Lower leg skin (tissue), 4 donors: ENCODE measurements at regions not wholly inside any gene's neighbourhood (a gene's known extent, or its start where the extent isn't known, plus 50 kb on each side); places are given as distances from the start of the nearest gene placed in this dataset.

Experiments used
- DNase-seq, 2 donors: peaks; one replicate each; pipeline ENCODE4 v3.0.0-alpha.2; 2019; ENCODE audit warnings: low spot score in 2 of 2
- H3K4me3 ChIP-seq: fragments of 200-600 bp; sonication (generic); 2 replicates; pipeline ENCODE4 v1.5.1; 2017; ENCODE audit warnings: mild to moderate bottlenecking, low read depth; ENCODE audit not compliant: poor library complexity, severe bottlenecking
- POLR2A ChIP-seq, 2 donors: fragments of 450-650 bp; IDR thresholded peaks; one replicate each; pipeline ENCODE4 v1.6.1; 2016 to 2017; ENCODE audit warnings: antibody characterized with exemption in 2 of 2, mild to moderate bottlenecking in 1 of 2, moderate library complexity in 1 of 2
- WGBS, 2 donors: methylation state at CpG; one replicate each; pipeline ENCODE4 v1.1.5; 2018; 5-methylcytosine and 5-hydroxymethylcytosine counted together
- intact Hi-C: fragments of 100-400 bp; cut with DNase I; formaldehyde crosslinking; loops from one replicate; pipeline ENCODE4 v1.15.0; 2023; ENCODE audit warnings: low total_unique reads
- TF ChIP-seq, protein P1 (sequence below), 3 donors: fragments of 450-650 bp; IDR thresholded peaks; one replicate each; pipeline ENCODE4 v1.5.1; 2016; ENCODE audit warnings: antibody characterized with exemption in 3 of 3, mild to moderate bottlenecking in 3 of 3, moderate library complexity in 2 of 3

DNA sequence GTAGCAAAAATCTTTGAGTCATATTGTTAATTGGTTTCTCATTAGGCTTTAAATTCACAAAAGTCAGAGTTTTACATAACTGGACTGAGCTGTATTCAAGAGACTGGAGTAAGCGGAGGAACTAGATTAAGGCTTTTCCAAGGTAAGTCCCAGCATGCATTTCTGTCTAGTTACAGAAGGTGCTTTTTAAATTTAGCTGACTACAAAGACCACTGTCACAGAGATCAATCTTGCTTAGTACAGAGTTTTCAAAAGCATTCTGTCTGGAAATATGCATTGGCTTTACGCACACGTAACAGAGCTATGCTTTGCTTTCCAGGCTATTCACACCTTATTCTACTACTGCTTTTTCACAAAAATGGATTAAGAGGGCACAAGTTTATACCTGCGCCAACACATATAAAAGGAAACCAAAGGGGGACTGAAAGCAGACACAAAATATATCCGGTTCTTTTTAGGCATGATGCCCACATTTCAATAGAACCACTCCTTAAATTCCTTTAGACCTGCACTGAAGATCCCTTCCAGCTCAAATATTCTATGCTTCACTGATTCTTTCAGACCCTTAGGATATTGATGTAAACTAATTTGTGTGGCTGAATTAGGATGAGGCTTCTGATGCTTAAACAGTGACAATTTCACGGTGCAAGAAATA is 560.7 kb upstream of the CRIM1 start:
- intact Hi-C loops: no loop called here
- no peak overlapping the region for H3K4me3 ChIP-seq
- no peak for DNase-seq
- no peak for TF ChIP-seq POLR2A (IDR thresholded peaks at IDR 0.05)
- TF ChIP-seq, protein P1, sequence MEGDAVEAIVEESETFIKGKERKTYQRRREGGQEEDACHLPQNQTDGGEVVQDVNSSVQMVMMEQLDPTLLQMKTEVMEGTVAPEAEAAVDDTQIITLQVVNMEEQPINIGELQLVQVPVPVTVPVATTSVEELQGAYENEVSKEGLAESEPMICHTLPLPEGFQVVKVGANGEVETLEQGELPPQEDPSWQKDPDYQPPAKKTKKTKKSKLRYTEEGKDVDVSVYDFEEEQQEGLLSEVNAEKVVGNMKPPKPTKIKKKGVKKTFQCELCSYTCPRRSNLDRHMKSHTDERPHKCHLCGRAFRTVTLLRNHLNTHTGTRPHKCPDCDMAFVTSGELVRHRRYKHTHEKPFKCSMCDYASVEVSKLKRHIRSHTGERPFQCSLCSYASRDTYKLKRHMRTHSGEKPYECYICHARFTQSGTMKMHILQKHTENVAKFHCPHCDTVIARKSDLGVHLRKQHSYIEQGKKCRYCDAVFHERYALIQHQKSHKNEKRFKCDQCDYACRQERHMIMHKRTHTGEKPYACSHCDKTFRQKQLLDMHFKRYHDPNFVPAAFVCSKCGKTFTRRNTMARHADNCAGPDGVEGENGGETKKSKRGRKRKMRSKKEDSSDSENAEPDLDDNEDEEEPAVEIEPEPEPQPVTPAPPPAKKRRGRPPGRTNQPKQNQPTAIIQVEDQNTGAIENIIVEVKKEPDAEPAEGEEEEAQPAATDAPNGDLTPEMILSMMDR (IDR thresholded peaks at IDR 0.05): no peak
- WGBS, 2 donors: 52 to 62% methylated on average over 6 of the region's 6 CpGs

DNA sequence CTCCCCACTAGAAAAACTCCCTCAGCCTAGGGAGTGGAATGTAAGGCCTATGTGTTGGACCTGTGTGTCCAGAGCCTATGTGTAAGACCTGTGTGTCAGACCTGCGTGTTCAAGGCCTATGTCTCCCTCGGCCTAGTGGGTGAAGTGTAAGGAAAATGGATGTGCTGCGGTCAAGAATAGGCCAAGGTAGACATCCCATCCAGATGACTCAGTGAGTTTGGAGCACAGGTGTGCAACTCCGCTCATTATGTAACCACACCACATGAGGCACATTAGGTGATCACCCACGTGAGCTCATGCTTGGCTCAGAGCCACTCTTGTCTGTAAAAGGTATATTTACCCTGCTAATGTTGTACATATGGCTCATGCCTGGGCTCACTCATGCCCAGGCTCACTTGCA is 565.3 kb upstream of the CRIM1 start:
- 74 to 85% methylated on average over 5 of the region's 5 CpGs for WGBS, 2 donors
- no peak overlapping the region for H3K4me3 ChIP-seq
- DNase-seq: no peak
- TF ChIP-seq POLR2A (IDR thresholded peaks at IDR 0.05): no peak
- TF ChIP-seq, protein P1 (IDR thresholded peaks at IDR 0.05): no peak
- intact Hi-C loops: no loop called here

DNA sequence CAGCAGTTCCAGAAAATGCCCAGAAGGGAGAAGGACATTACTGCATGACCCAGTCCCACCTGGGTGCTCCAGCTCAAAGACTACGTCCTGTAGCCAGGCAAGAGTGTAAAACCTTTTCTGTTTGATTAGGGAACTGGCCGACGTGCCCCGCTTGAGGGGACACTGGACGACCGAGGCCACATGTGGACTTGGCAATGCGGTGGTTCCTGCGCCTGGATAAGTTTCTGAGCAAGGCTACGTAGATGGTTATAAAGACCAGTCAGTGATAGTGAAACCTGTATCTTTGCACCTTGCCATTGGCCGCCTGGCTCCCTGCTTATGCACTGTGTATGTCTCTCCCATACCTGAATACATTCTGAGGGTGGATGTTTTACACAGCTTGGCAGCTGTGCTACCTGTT is 567.0 kb upstream of the CRIM1 start:
- no peak overlapping the region for H3K4me3 ChIP-seq
- no peak for TF ChIP-seq POLR2A (IDR thresholded peaks at IDR 0.05)
- intact Hi-C loops: no loop called here
- WGBS, 2 donors: 91 to 94% methylated on average over 10 of the region's 10 CpGs
- DNase-seq: no peak

DNA sequence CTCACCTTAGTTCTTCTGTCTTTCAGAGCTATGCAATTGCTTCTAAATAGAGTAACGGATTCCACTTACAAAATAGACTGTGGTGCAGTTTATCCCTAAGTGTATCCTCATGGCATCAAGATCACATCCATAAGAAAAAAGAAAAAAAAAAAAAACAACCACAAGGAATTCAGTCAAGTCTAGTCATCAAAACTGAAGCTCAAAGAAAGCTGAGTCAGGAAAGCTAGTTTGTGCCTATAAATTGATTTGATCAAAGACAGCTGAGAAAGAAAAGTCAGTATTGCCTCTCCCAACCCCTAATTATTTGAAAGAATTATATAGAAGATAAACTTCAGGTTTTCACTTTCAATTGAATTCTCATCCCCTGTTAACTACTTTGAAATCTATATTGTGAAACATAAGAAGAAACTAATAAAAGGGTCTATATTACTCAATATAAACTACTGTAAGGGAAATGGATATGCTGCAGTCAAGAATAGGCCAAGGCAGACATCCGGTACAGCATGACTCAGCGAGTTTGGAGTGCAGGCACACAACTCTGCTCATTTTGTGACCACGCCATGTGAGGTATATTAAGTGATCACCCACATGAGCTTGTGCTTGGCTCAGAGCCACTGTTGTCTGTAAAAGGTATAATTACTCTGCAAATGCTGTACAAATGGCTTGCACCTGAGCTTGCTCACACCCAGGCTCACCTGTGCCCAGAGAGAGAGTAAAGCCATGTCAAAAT is 568.1 kb upstream of the CRIM1 start:
- intact Hi-C loops: no loop called here
- TF ChIP-seq, protein P1 (IDR thresholded peaks at IDR 0.05): no peak
- no peak for TF ChIP-seq POLR2A (IDR thresholded peaks at IDR 0.05)
- 74 to 82% methylated on average over 4 of the region's 4 CpGs for WGBS, 2 donors
- no peak for DNase-seq
- no peak overlapping the region for H3K4me3 ChIP-seq

DNA sequence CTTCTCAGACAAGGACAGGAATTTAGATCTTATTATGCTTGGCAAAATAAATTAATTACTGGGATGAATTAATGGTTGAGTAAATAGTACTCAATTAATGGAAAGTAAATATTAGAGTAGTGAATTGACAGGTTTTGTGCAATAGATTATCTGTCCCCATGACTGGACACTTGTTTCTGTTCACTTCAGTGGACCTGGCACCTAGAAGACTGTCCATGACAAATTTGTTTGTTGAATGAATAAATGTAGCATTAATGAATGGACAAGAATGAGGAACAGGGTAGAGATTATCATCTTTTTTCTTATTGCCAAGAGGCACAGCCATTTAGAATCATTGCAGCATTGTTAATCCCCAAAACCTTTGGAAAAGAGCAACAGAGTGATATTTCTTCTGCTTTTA is 570.0 kb upstream of the CRIM1 start:
- TF ChIP-seq, protein P1 (IDR thresholded peaks at IDR 0.05): no peak
- no peak for TF ChIP-seq POLR2A (IDR thresholded peaks at IDR 0.05)
- intact Hi-C loops: no loop called here
- H3K4me3 ChIP-seq: no peak overlapping the region
- DNase-seq: no peak

DNA sequence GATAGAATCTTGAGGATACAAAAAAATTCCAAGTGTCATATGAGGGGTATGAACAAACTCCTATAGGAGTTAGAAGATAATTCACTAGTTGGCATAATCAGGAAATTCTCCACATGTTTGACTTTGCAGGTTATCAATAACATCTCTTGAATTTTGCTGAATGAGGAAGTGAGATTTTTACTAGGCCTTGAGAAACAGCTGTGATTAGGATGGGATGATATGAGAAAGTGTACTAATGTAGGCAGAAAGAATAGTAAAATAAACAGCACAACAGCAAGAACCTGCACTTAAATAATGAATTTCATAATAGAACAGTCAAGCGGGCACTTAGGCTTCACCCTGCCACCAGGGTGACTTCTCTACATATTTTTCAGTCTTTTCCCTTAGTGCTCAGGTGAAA is 570.8 kb upstream of the CRIM1 start:
- intact Hi-C loops: no loop called here
- H3K4me3 ChIP-seq: no peak overlapping the region
- TF ChIP-seq POLR2A (IDR thresholded peaks at IDR 0.05): no peak
- TF ChIP-seq, protein P1 (IDR thresholded peaks at IDR 0.05): no peak
- no peak for DNase-seq
- WGBS, 2 donors: 86 to 96% methylated on average over 1 of the region's 1 CpG
